ENCODE measurements at regions not wholly inside any gene's neighbourhood (a gene's known extent, or its start where the extent isn't known, plus 50 kb on each side); places are given as distances from the start of the nearest gene placed in this dataset.

DNA sequence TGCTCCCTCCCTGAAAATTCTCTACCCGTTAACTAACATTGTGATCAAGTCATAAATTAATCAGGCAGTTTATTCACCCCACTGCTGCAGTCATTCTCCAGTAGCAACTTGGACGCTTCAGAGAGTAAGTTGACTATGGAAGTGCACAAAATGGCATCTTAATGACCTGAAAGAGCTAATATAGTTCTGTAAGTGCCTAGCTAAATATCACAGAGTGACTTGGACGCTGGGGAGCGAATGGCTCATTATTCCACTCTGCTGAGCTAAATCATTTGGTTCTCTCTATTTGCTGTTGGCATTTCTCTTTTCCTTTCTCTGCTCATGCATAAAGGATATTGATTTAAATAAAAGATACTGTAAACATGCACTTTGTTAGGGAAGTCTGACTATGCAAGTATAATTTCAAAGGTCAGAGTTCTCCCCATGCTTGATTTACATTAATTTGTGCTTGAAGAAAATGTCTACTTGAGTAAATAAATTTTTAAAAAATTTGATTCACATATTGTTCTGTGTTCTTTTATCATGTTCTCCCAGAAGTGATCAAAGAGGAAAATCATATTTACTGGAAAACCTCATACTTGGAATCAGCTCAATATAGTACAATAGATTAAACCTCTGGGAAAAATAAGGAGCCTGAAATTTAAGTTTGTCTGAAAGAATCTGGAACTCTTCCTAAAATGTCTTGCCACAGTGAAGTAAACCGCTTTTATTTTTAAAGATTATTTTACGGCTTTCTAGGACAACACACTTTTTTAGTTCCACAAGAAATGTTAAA is 169.5 kb upstream of the HAPLN1 start:
- ATAC-seq (no peak), DNase-seq (no peak)
- Histone ChIP-seq H3K4me3 (no peak overlapping the region), H3K36me3 (no peaks in the 10 kb centered on the region), H3K9me3 (peaks cover 0 to 2% (median 0%) of the 10 kb centered on the region in 11 donors), H3K27me3 (no peaks in the 10 kb centered on the region), H3K27ac (no peak overlapping the region), H3K4me1 (no peaks in the 10 kb centered on the region)
- TF ChIP-seq, protein P1, sequence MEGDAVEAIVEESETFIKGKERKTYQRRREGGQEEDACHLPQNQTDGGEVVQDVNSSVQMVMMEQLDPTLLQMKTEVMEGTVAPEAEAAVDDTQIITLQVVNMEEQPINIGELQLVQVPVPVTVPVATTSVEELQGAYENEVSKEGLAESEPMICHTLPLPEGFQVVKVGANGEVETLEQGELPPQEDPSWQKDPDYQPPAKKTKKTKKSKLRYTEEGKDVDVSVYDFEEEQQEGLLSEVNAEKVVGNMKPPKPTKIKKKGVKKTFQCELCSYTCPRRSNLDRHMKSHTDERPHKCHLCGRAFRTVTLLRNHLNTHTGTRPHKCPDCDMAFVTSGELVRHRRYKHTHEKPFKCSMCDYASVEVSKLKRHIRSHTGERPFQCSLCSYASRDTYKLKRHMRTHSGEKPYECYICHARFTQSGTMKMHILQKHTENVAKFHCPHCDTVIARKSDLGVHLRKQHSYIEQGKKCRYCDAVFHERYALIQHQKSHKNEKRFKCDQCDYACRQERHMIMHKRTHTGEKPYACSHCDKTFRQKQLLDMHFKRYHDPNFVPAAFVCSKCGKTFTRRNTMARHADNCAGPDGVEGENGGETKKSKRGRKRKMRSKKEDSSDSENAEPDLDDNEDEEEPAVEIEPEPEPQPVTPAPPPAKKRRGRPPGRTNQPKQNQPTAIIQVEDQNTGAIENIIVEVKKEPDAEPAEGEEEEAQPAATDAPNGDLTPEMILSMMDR (IDR thresholded peaks at IDR 0.05), result no peak
- intact Hi-C loops (cut with DNase I), result no loop called here
- 83% methylated on average over 6 of the region's 6 CpGs for WGBS, 2 donors

GRCh38 chr5:83877911-83878706 is 157.5 kb upstream of the HAPLN1 start:
- no peak for ATAC-seq
- TF ChIP-seq, protein P1 (IDR thresholded peaks at IDR 0.05), result no peak
- intact Hi-C loops (cut with DNase I), result no loop called here

GRCh38 chr5:83871533-83872395 is 151.1 kb upstream of the HAPLN1 start:
- no peaks in the 10 kb centered on the region for H3K36me3 ChIP-seq
- no peak overlapping the region for H3K4me3 ChIP-seq
- H3K9me3 ChIP-seq, result no peaks in the 10 kb centered on the region
- no peaks in the 10 kb centered on the region for H3K27me3 ChIP-seq
- no peak overlapping the region for H3K27ac ChIP-seq
- TF ChIP-seq, protein P1 (IDR thresholded peaks at IDR 0.05), result no peak
- WGBS, 2 donors, result 84 to 86% methylated on average over 6 of the region's 6 CpGs
- intact Hi-C loops (cut with DNase I), result no loop called here
- DNase-seq (no peak), ATAC-seq (no peak)
- no peaks in the 10 kb centered on the region for H3K4me1 ChIP-seq

More at GRCh38 chr5:83877911-83878706, 157.5 kb upstream of the HAPLN1 start:
- peak overlapping the region in 1 of 10 donors; percentile 7 for H3K4me3 ChIP-seq
- DNase-seq, result no peak
- no peaks in the 10 kb centered on the region for H3K36me3 ChIP-seq
- H3K4me1 ChIP-seq, result no peaks in the 10 kb centered on the region
- peak overlapping the region in 1 of 10 donors; percentile 4 for H3K27ac ChIP-seq
- WGBS, 2 donors, result 48 to 49% methylated on average over 8 of the region's 8 CpGs
- H3K9me3 ChIP-seq, result no peaks in the 10 kb centered on the region
- H3K27me3 ChIP-seq, result no peaks in the 10 kb centered on the region

DNA sequence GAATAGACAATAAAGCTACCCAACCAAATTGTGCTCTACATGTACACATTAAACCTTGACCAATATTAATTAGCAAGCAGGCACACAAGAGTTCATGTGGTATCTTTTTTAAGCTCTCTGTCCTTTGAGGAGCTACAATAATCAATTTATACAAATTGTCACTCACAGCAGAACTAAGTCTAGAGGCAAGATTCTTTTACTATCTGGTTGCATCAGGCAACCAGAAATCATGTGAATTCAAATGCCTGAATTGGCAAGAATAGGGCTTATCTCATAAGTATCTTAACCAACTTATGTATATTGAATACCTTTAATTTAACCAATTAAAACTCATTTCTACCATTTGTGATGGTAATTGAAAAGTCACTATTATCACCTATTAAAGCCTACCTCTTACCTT is 145.5 kb upstream of the HAPLN1 start:
- ATAC-seq, result no peak
- TF ChIP-seq, protein P1 (IDR thresholded peaks at IDR 0.05), result no peak
- no peaks in the 10 kb centered on the region for H3K4me1 ChIP-seq
- H3K4me3 ChIP-seq, result no peak overlapping the region
- H3K27me3 ChIP-seq, result peaks cover 0 to 4% (median 0%) of the 10 kb centered on the region in 7 donors
- intact Hi-C loops (cut with DNase I), result no loop called here
- no peak overlapping the region for H3K27ac ChIP-seq
- DNase-seq, result no peak
- no peaks in the 10 kb centered on the region for H3K9me3 ChIP-seq
- H3K36me3 ChIP-seq, result no peaks in the 10 kb centered on the region

Measured in heart right ventricle (tissue), 16 donors.